ENCODE measurements at regions not wholly inside any gene's neighbourhood (a gene's known extent, or its start where the extent isn't known, plus 50 kb on each side); places are given as distances from the start of the nearest gene placed in this dataset.

GRCh38 chr9:88791105-88791805 is 200.0 kb upstream of the S1PR3 start:
- no peak overlapping the region for H3K4me3 ChIP-seq
- no peak overlapping the region for H3K4me2 ChIP-seq
- no peak for ATAC-seq
- ChIA-PET POLR2A (no interaction called here), CTCF (interaction anchor here (1.2 kb wide), 1 partner anchor 14 kb away, joined by 3 read pairs; no protein-coding TSS in a partner anchor)
- H3K4me1 ChIP-seq: no peaks in the 10 kb centered on the region
- H3K9me3 ChIP-seq: no peaks in the 10 kb centered on the region
- peak overlapping the region in 1 of 2 experiments; percentile 33; a peak in 2 of 6 replicates for H3K27ac ChIP-seq
- no peak for FAIRE-seq
- DNase-seq (ENCODE audit: low read depth in 1 of 2, low spot score in 1 of 2): no peak
- no peak for TF ChIP-seq REST (IDR thresholded peaks at IDR 0.05)
- no peak for TF ChIP-seq PBX3 (IDR thresholded peaks at IDR 0.05)
- no peak for TF ChIP-seq EHMT2 (IDR thresholded peaks at IDR 0.05; ENCODE audit: low read depth)
- TF ChIP-seq RFX5 (IDR thresholded peaks at IDR 0.05): no peak
- no peak for TF ChIP-seq ZNF302 (CRISPR knock-in tag; IDR thresholded peaks at IDR 0.05)
- TF ChIP-seq TFCP2L1 (CRISPR knock-in tag; IDR thresholded peaks at IDR 0.05): no peak
- no peak for TF ChIP-seq EP300 (IDR thresholded peaks at IDR 0.05)
- no peak for TF ChIP-seq TP53 (CRISPR knock-in tag; IDR thresholded peaks at IDR 0.05)
- TF ChIP-seq MYC (IDR thresholded peaks at IDR 0.05; ENCODE audit: borderline replicate concordance, low read length): no peak
- no peak for TF ChIP-seq ZSCAN20 (CRISPR knock-in tag; IDR thresholded peaks at IDR 0.05)
- no peak for TF ChIP-seq GATA3 (IDR thresholded peaks at IDR 0.05; ENCODE audit: borderline replicate concordance)
- no peak for TF ChIP-seq KDM1A (IDR thresholded peaks at IDR 0.05; ENCODE audit: low read depth)
- no peak for TF ChIP-seq RARB (CRISPR knock-in tag; IDR thresholded peaks at IDR 0.05)
- TF ChIP-seq NR3C1 (IDR thresholded peaks at IDR 0.05): no peak
- no peak for TF ChIP-seq FOXS1 (CRISPR knock-in tag; IDR thresholded peaks at IDR 0.05)

- CTCF ChIA-PET: no interaction called here
- FAIRE-seq (no peak), DNase-seq (ENCODE audit: low read depth in 1 of 2, low spot score in 1 of 2) (no peak), ATAC-seq (no peak)
- 58% methylated on average over 3 of the region's 3 CpGs for WGBS (ENCODE audit: missing lambda C conversion rate)
- POLR2A ChIA-PET: no interaction called here
- no peak overlapping the region for H3K27ac ChIP-seq
- H3K4me3 ChIP-seq: no peak overlapping the region
- H3K4me2 ChIP-seq: no peak overlapping the region
- TF ChIP-seq FOXS1 (CRISPR knock-in tag; IDR thresholded peaks at IDR 0.05): no peak
- TF ChIP-seq PBX3 (IDR thresholded peaks at IDR 0.05): no peak
- no peak for TF ChIP-seq BHLHE40 (IDR thresholded peaks at IDR 0.05; ENCODE audit: low read depth, low read length)
- no peak for TF ChIP-seq NPAS2 (CRISPR knock-in tag; IDR thresholded peaks at IDR 0.05; ENCODE audit: borderline replicate concordance)
- TF ChIP-seq FOSL2 (IDR thresholded peaks at IDR 0.05): no peak
- no peak for TF ChIP-seq FOSL2 (CRISPR knock-in tag; IDR thresholded peaks at IDR 0.05)
- no peak for TF ChIP-seq HDAC2 (IDR thresholded peaks at IDR 0.05)
- TF ChIP-seq ESRRA (IDR thresholded peaks at IDR 0.05; ENCODE audit: borderline replicate concordance, low read length): no peak
- no peak for TF ChIP-seq MAFK (IDR thresholded peaks at IDR 0.05; ENCODE audit: partially characterized antibody)
- TF ChIP-seq KDM1A (IDR thresholded peaks at IDR 0.05; ENCODE audit: low read depth): no peak
- TF ChIP-seq RCOR1 (IDR thresholded peaks at IDR 0.05; ENCODE audit: low read depth, low read length): no peak
- no peak for TF ChIP-seq MAZ (IDR thresholded peaks at IDR 0.05; ENCODE audit: borderline replicate concordance, low read depth, low read length)
- no peak for TF ChIP-seq HES2 (IDR thresholded peaks at IDR 0.05)
- no peak for TF ChIP-seq GATA3 (IDR thresholded peaks at IDR 0.05; ENCODE audit: borderline replicate concordance)
- no peak for TF ChIP-seq KDM5A (IDR thresholded peaks at IDR 0.05)
- TF ChIP-seq RNF2 (IDR thresholded peaks at IDR 0.05; ENCODE audit: borderline replicate concordance, low read depth): no peak
- no peak for TF ChIP-seq NFE2L2 (conservative IDR thresholded peaks at IDR 0.05; ENCODE audit: low read length)
- no peak for TF ChIP-seq EHMT2 (IDR thresholded peaks at IDR 0.05; ENCODE audit: low read depth)
- 0 out of 3 replicates have a peak, but pooled peaks cover 3% of the 10 kb centered on the region for H3K9me3 ChIP-seq
- no peaks in the 10 kb centered on the region for H3K4me1 ChIP-seq
These were observed 198.8 kb upstream of the S1PR3 start for GRCh38 chr9:88792502-88792901.
